Natural killer cell (primary cell): ENCODE measurements at regions not wholly inside any gene's neighbourhood (a gene's known extent, or its start where the extent isn't known, plus 50 kb on each side); places are given as distances from the start of the nearest gene placed in this dataset.

Experiments
- ATAC-seq, 3 donors: fragments of 150-1000 bp in 2 of 3; fragments of 200-7000 bp in 1 of 3; cut with Tn5 transposase; 1 replicate in 1 of 3; 2 replicates in 2 of 3; pipeline ENCODE4 v1.10.0; 2021; ENCODE audit warnings: mild to moderate bottlenecking in 2 of 3, moderate library complexity in 2 of 3
- DNase-seq, 2 donors: peaks; one replicate each; pipeline versions ENCODE4 v3.0.0 to v3.0.0-alpha.2; 2013 to 2021; ENCODE audit warnings: mixed read lengths in 1 of 2
- H3K27ac ChIP-seq: one replicate; pipeline ENCODE4 v1.5.1; 2013; ENCODE audit warnings: mild to moderate bottlenecking, low read length
- H3K27me3 ChIP-seq: one replicate; pipeline ENCODE4 v1.6.1; 2013; ENCODE audit warnings: low read length; ENCODE audit not compliant: control insufficient read depth, insufficient read depth
- H3K36me3 ChIP-seq: one replicate; pipeline ENCODE4 v1.6.1; 2013; ENCODE audit warnings: low read length; ENCODE audit not compliant: control insufficient read depth, insufficient read depth
- H3K4me1 ChIP-seq: one replicate; pipeline ENCODE4 v1.6.1; 2013; ENCODE audit warnings: low read length; ENCODE audit not compliant: control insufficient read depth, insufficient read depth
- H3K4me3 ChIP-seq: one replicate; pipeline ENCODE4 v1.5.1; 2013; ENCODE audit warnings: low read length
- H3K9me3 ChIP-seq: one replicate; pipeline ENCODE4 v1.6.1; 2013; ENCODE audit warnings: low read length; ENCODE audit not compliant: control insufficient read depth, insufficient read depth
- H3K27ac Mint-ChIP-seq, 2 donors: one replicate each; pipeline ENCODE4 v1.8.0; 2022; ENCODE audit warnings: mild to moderate bottlenecking in 2 of 2, mixed read lengths in 2 of 2, moderate library complexity in 1 of 2
- H3K27me3 Mint-ChIP-seq, 2 donors: one replicate each; pipeline ENCODE4 v1.8.0; 2022; ENCODE audit warnings: low read depth in 2 of 2, mixed read lengths in 2 of 2
- H3K36me3 Mint-ChIP-seq: one replicate; pipeline ENCODE4 v1.8.0; 2022; ENCODE audit warnings: mixed read lengths
- H3K4me1 Mint-ChIP-seq, 2 donors: one replicate each; pipeline ENCODE4 v1.8.0; 2022; ENCODE audit warnings: mixed read lengths in 2 of 2
- H3K4me3 Mint-ChIP-seq: one replicate; pipeline ENCODE4 v1.8.0; 2022; ENCODE audit warnings: mild to moderate bottlenecking, moderate library complexity, mixed read lengths
- H3K9me3 Mint-ChIP-seq, 2 donors: one replicate each; pipeline ENCODE4 v1.8.0; 2022; ENCODE audit warnings: mixed read lengths in 2 of 2
- WGBS: methylation state at CpG from one replicate; pipeline ENCODE4 v1.1.7; 2013; ENCODE audit warnings: missing lambda C conversion rate; ENCODE audit not compliant: insufficient coverage; 5-methylcytosine and 5-hydroxymethylcytosine counted together
- intact Hi-C: fragments of 100-400 bp; cut with micrococcal nuclease; formaldehyde crosslinking; loops from one replicate; pipeline ENCODE4 v1.14.2; 2022
- TF ChIP-seq, protein P1 (sequence below): fragments of 200-600 bp; IDR thresholded peaks from one replicate; pipeline ENCODE4 v1.8.0; 2022; ENCODE audit warnings: antibody characterized with exemption

DNA sequence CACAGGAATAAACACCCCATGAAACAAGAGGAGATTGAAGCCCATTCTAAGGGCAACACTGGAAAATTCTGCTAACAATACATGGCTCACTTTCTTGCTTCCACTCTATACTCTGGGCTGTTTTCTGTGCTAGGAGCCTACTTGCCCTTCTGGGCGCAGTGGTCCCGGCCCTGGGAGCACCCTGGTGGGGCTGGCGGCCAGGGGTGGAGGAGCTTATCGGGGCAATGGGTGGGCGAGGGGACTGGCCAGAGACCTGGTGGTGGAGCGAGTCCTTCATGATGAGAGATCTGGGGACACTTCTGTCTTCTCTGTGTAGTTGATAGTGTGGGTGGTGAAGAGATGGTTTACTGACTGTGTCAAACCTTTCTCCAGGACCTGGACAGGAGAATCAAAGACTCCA is 1128.5 kb downstream of the TBL1XR1 start:
- intact Hi-C loops = no loop called here
- Mint-ChIP-seq H3K27me3 (no peaks in the 10 kb centered on the region), H3K4me1 (no peaks in the 10 kb centered on the region)

DNA sequence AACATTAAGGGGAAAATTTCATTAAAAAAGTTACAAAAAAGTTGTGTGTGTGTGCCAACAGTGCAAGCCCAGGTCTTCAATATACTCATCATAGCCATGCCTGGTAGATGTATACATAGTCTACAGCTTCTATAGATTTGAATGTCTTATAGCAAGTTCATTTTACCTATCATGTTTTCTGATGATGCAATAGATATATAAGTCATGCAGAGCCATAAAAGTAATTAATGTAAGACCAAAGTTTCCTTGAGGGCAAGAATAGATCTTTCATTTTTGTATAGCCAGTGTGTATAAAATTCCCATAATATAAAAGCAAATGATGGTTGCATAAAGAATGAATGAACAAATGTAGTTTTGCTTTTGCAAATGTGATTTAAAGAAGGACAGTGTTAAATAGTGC is 1138.4 kb downstream of the TBL1XR1 start:
- no peaks in the 10 kb centered on the region for H3K27me3 ChIP-seq
- intact Hi-C loops = no loop called here
- no peak for DNase-seq
- Mint-ChIP-seq H3K4me1 (no peaks in the 10 kb centered on the region), H3K27me3 (no peaks in the 10 kb centered on the region), H3K9me3 (peaks cover 10 to 13% of the 10 kb centered on the region in 2 donors), H3K36me3 (no peaks in the 10 kb centered on the region), H3K4me3 (no peak overlapping the region), H3K27ac (no peak overlapping the region)
- H3K4me3 ChIP-seq = no peak overlapping the region
- H3K36me3 ChIP-seq = no peaks in the 10 kb centered on the region
- TF ChIP-seq, protein P1, sequence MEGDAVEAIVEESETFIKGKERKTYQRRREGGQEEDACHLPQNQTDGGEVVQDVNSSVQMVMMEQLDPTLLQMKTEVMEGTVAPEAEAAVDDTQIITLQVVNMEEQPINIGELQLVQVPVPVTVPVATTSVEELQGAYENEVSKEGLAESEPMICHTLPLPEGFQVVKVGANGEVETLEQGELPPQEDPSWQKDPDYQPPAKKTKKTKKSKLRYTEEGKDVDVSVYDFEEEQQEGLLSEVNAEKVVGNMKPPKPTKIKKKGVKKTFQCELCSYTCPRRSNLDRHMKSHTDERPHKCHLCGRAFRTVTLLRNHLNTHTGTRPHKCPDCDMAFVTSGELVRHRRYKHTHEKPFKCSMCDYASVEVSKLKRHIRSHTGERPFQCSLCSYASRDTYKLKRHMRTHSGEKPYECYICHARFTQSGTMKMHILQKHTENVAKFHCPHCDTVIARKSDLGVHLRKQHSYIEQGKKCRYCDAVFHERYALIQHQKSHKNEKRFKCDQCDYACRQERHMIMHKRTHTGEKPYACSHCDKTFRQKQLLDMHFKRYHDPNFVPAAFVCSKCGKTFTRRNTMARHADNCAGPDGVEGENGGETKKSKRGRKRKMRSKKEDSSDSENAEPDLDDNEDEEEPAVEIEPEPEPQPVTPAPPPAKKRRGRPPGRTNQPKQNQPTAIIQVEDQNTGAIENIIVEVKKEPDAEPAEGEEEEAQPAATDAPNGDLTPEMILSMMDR = no peak
- ATAC-seq = no peak
- no peaks in the 10 kb centered on the region for H3K9me3 ChIP-seq
- H3K27ac ChIP-seq = no peak overlapping the region
- H3K4me1 ChIP-seq = no peaks in the 10 kb centered on the region

More for the DNA sequence above, 1128.5 kb downstream of the TBL1XR1 start:
- DNase-seq = no peak
- Histone ChIP-seq H3K4me3 (no peak overlapping the region), H3K4me1 (no peaks in the 10 kb centered on the region), H3K36me3 (no peaks in the 10 kb centered on the region), H3K27ac (no peak overlapping the region), H3K9me3 (no peaks in the 10 kb centered on the region), H3K27me3 (no peaks in the 10 kb centered on the region)
- H3K27ac Mint-ChIP-seq = no peak overlapping the region
- TF ChIP-seq, protein P1 = no peak
- no peak overlapping the region for H3K4me3 Mint-ChIP-seq
- H3K36me3 Mint-ChIP-seq = no peaks in the 10 kb centered on the region
- no peak for ATAC-seq
- WGBS = 88% methylated on average over 6 of the region's 6 CpGs
- H3K9me3 Mint-ChIP-seq = peaks cover 9 to 12% of the 10 kb centered on the region in 2 donors

DNA sequence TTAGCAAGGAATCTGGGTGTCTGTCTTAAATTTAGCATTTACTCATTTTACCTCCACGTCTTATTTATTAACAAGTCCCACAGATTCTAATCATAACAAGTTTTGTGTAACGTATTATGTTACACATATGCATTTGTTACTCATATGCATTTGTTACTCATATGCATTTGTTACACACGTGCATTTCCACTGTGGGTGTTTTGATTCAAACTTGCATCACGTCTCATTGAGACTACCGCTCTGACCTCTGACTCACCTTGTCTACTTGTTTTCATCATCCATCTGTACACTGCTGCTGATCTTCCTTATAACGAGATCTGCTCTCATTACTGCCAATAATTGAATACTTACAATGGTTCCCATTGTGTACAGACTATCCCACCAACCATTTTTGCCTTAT is 1141.4 kb downstream of the TBL1XR1 start:
- Mint-ChIP-seq H3K4me3 (no peak overlapping the region), H3K36me3 (no peaks in the 10 kb centered on the region), H3K4me1 (no peaks in the 10 kb centered on the region), H3K27ac (no peak overlapping the region), H3K9me3 (peaks cover 10 to 13% of the 10 kb centered on the region in 2 donors), H3K27me3 (no peaks in the 10 kb centered on the region)
- no peak for DNase-seq
- no peak for ATAC-seq
- TF ChIP-seq, protein P1 = no peak
- Histone ChIP-seq H3K4me3 (no peak overlapping the region), H3K9me3 (no peaks in the 10 kb centered on the region), H3K36me3 (no peaks in the 10 kb centered on the region), H3K27ac (no peak overlapping the region), H3K27me3 (no peaks in the 10 kb centered on the region), H3K4me1 (no peaks in the 10 kb centered on the region)
- WGBS = 89% methylated on average over 6 of the region's 6 CpGs
- intact Hi-C loops = no loop called here

DNA sequence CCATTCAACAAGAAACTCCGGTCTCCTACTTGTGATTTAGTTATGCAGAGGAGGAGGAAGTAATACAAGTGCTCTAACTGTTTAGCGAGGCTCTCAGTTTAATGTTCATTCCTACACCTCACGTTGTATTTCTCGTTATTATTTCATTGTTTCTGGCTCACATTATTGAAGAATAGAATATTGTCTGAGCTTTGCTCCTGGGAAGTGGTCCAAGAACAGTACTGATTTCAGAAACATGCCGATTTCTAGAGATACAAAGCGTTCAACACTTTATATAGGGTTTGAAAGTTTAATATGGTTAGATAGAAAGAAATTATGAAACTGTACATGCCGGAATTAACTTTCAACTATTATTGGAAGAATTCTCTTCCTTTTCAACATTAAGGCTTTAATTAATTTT is 1145.5 kb downstream of the TBL1XR1 start:
- Histone ChIP-seq H3K27me3 (no peaks in the 10 kb centered on the region), H3K4me3 (no peak overlapping the region), H3K36me3 (no peaks in the 10 kb centered on the region), H3K9me3 (no peaks in the 10 kb centered on the region), H3K4me1 (no peaks in the 10 kb centered on the region), H3K27ac (no peak overlapping the region)
- DNase-seq (no peak), ATAC-seq (no peak)
- Mint-ChIP-seq H3K27ac (no peak overlapping the region), H3K36me3 (no peaks in the 10 kb centered on the region), H3K27me3 (no peaks in the 10 kb centered on the region), H3K9me3 (peaks cover 12 to 19% of the 10 kb centered on the region in 2 donors), H3K4me1 (no peaks in the 10 kb centered on the region), H3K4me3 (no peak overlapping the region)
- 88% methylated on average over 4 of the region's 7 CpGs for WGBS
- TF ChIP-seq, protein P1 = no peak
- intact Hi-C loops = no loop called here
